OCI-LY7 (cell line): ENCODE measurements at regions not wholly inside any gene's neighbourhood (a gene's known extent, or its start where the extent isn't known, plus 50 kb on each side); places are given as distances from the start of the nearest gene placed in this dataset.

ENCODE experiments used
- BruUV-seq: library from RNA; stranded (reverse); fragments of 400-500 nt; replicated peaks from 2 replicates; lab custom pipeline; 2021; lab: Mats Ljungman, UMichigan
- CTCF ChIA-PET: fragments of 300-600 bp; sonication (Branson Sonifier 250); formaldehyde crosslinking; loops from one replicate; lab custom pipeline; 2022; ENCODE audit warnings: antibody characterized with exemption; ENCODE audit not compliant: unreplicated experiment; lab: Charles Lee
- POLR2A ChIA-PET: fragments of 300-600 bp; sonication (Branson Sonifier 250); formaldehyde crosslinking; loops from one replicate; lab custom pipeline; 2022; ENCODE audit warnings: antibody characterized with exemption; lab: Charles Lee
- DNase-seq: peaks from one replicate; pipeline ENCODE4 v3.0.0-alpha.2; 2015; ENCODE audit warnings: low spot score
- H2AFZ ChIP-seq: fragments of 200-600 bp; sonication (generic), shearing (Covaris generic); 2 replicates; pipeline ENCODE4 v1.6.1; 2014; ENCODE audit warnings: mild to moderate bottlenecking, antibody characterized with exemption, low read length, moderate library complexity
- H3K27ac ChIP-seq: fragments of 200-600 bp; sonication (generic); 2 replicates; pipeline ENCODE4 v1.5.1; 2014; ENCODE audit warnings: mixed run types, low read depth, mild to moderate bottlenecking, moderate library complexity, low read length, inconsistent platforms; ENCODE audit not compliant: poor library complexity, severe bottlenecking
- H3K36me3 ChIP-seq: fragments of 200-600 bp; sonication (generic); 2 replicates; pipeline ENCODE4 v1.6.1; 2014; ENCODE audit warnings: mild to moderate bottlenecking, antibody characterized with exemption, low read length, moderate library complexity, mixed read lengths; ENCODE audit not compliant: insufficient read depth
- H3K4me1 ChIP-seq: fragments of 200-600 bp; sonication (generic); 2 replicates; pipeline ENCODE4 v1.5.1; 2014; ENCODE audit warnings: mild to moderate bottlenecking, low read length; ENCODE audit not compliant: insufficient read depth, poor library complexity, severe bottlenecking
- H3K4me2 ChIP-seq: fragments of 200-600 bp; sonication (generic); 2 replicates; pipeline ENCODE4 v1.6.1; 2014; ENCODE audit warnings: mild to moderate bottlenecking, low read length
- H3K4me3 ChIP-seq: fragments of 200-600 bp; sonication (generic); 2 replicates; pipeline ENCODE4 v1.5.1; 2014; ENCODE audit warnings: mild to moderate bottlenecking, low read depth, low read length; ENCODE audit not compliant: poor library complexity, severe bottlenecking
- H3K79me2 ChIP-seq: fragments of 200-600 bp; sonication (generic); 2 replicates; pipeline ENCODE4 v1.6.1; 2016; ENCODE audit warnings: low read depth, mild to moderate bottlenecking, low read length, moderate library complexity, mixed read lengths; ENCODE audit not compliant: insufficient read depth
- H3K9me2 ChIP-seq: fragments of 200-600 bp; sonication (generic); 2 replicates; pipeline ENCODE4 v1.6.1; 2016; ENCODE audit warnings: mild to moderate bottlenecking, low read length, mixed read lengths; ENCODE audit not compliant: insufficient read depth
- H3K9me3 ChIP-seq: fragments of 200-600 bp; sonication (generic); 2 replicates; pipeline ENCODE4 v1.6.1; 2014; ENCODE audit warnings: mild to moderate bottlenecking, mixed run types, low read length, mixed read lengths
- H4K20me1 ChIP-seq: fragments of 200-600 bp; sonication (generic); 2 replicates; pipeline ENCODE4 v1.6.1; 2014; ENCODE audit warnings: mild to moderate bottlenecking, antibody characterized with exemption, low read length, moderate library complexity, mixed read lengths; ENCODE audit not compliant: insufficient read depth
- CTCF ChIP-seq: fragments of 200-600 bp; sonication (generic); conservative IDR thresholded peaks from 2 replicates; pipeline ENCODE4 v1.5.1; 2014; ENCODE audit warnings: mild to moderate bottlenecking, antibody characterized with exemption, low read length, moderate library complexity, mixed read lengths
- EZH2phosphoT487 ChIP-seq: fragments of 200-600 bp; sonication (generic); IDR thresholded peaks from 2 replicates; pipeline ENCODE4 v1.6.1; 2018; ENCODE audit warnings: low read depth, borderline replicate concordance, mild to moderate bottlenecking, mixed run types, antibody characterized with exemption, low read length, moderate library complexity, mixed read lengths
- intact Hi-C: fragments of 100-400 bp; cut with micrococcal nuclease; formaldehyde crosslinking; loops from one replicate; pipeline ENCODE4 v1.10.0; 2022; ENCODE audit not compliant: unreplicated experiment

GRCh38 chr2:145728511-145728910 lies 1208.6 kb upstream of the ZEB2 start:
- ChIA-PET POLR2A (interaction anchor here (0.5 to 1.0 kb wide), 3 partner anchors 25 to 1473 kb away, joined by 3 read pairs; no protein-coding TSS in a partner anchor), CTCF (no interaction called here)
- no peak for TF ChIP-seq EZH2phosphoT487
- TF ChIP-seq CTCF: no peak
- Histone ChIP-seq H3K4me1 (no peaks in the 10 kb centered on the region), H3K9me2 (no peaks in the 10 kb centered on the region), H4K20me1 (no peaks in the 10 kb centered on the region), H3K79me2 (no peaks in the 10 kb centered on the region), H2AFZ (no peak overlapping the region), H3K9me3 (no peaks in the 10 kb centered on the region), H3K36me3 (no peaks in the 10 kb centered on the region), H3K4me2 (no peak overlapping the region), H3K4me3 (no peak overlapping the region), H3K27ac (no peak overlapping the region)
- intact Hi-C loops: no loop called here
- no TSS peak for BruUV-seq
- no peak for DNase-seq

- no peak for DNase-seq
- H3K27ac ChIP-seq: no peak overlapping the region
- intact Hi-C loops: no loop called here
- no peak overlapping the region for H2AFZ ChIP-seq
- no peak overlapping the region for H3K4me3 ChIP-seq
- TF ChIP-seq EZH2phosphoT487: no peak
- TF ChIP-seq CTCF: no peak
- H3K79me2 ChIP-seq: no peaks in the 10 kb centered on the region
- no peaks in the 10 kb centered on the region for H3K4me1 ChIP-seq
- H3K9me3 ChIP-seq: no peaks in the 10 kb centered on the region
- ChIA-PET CTCF (no interaction called here), POLR2A (no interaction called here)
- no peaks in the 10 kb centered on the region for H3K36me3 ChIP-seq
- H3K9me2 ChIP-seq: no peaks in the 10 kb centered on the region
- H4K20me1 ChIP-seq: no peaks in the 10 kb centered on the region
- H3K4me2 ChIP-seq: no peak overlapping the region
- no TSS peak for BruUV-seq
Observed at GRCh38 chr2:145725876-145726275, 1206.0 kb upstream of the ZEB2 start.

- H3K36me3 ChIP-seq: no peaks in the 10 kb centered on the region
- H3K4me3 ChIP-seq: no peak overlapping the region
- TF ChIP-seq EZH2phosphoT487: no peak
- no peak for TF ChIP-seq CTCF
- ChIA-PET CTCF (no interaction called here), POLR2A (interaction anchor here (0.5 to 1.3 kb wide), 8 partner anchors 9 to 679 kb away, joined by 3 to 6 read pairs (median 5); no protein-coding TSS in a partner anchor)
- no peak overlapping the region for H2AFZ ChIP-seq
- no peaks in the 10 kb centered on the region for H3K79me2 ChIP-seq
- no peak overlapping the region for H3K27ac ChIP-seq
- intact Hi-C loops: no loop called here
- H4K20me1 ChIP-seq: no peaks in the 10 kb centered on the region
- no peak overlapping the region for H3K4me2 ChIP-seq
- no peaks in the 10 kb centered on the region for H3K9me2 ChIP-seq
- no peaks in the 10 kb centered on the region for H3K4me1 ChIP-seq
- DNase-seq: no peak
- no TSS peak for BruUV-seq
- H3K9me3 ChIP-seq: no peaks in the 10 kb centered on the region
Observed at GRCh38 chr2:145724311-145724898, 1204.5 kb upstream of the ZEB2 start.
